ENCODE measurements at regions not wholly inside any gene's neighbourhood (a gene's known extent, or its start where the extent isn't known, plus 50 kb on each side); places are given as distances from the start of the nearest gene placed in this dataset.
"Not testable (repeated sequence)": the region's sequence is repeated elsewhere in the genome, so short reads cannot be mapped to it uniquely, and the experiment has no call there.

GRCh38 chr20:28591680-28592079 is 2665.8 kb upstream of the DEFB115 start:
- TF ChIP-seq, protein P1, sequence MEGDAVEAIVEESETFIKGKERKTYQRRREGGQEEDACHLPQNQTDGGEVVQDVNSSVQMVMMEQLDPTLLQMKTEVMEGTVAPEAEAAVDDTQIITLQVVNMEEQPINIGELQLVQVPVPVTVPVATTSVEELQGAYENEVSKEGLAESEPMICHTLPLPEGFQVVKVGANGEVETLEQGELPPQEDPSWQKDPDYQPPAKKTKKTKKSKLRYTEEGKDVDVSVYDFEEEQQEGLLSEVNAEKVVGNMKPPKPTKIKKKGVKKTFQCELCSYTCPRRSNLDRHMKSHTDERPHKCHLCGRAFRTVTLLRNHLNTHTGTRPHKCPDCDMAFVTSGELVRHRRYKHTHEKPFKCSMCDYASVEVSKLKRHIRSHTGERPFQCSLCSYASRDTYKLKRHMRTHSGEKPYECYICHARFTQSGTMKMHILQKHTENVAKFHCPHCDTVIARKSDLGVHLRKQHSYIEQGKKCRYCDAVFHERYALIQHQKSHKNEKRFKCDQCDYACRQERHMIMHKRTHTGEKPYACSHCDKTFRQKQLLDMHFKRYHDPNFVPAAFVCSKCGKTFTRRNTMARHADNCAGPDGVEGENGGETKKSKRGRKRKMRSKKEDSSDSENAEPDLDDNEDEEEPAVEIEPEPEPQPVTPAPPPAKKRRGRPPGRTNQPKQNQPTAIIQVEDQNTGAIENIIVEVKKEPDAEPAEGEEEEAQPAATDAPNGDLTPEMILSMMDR (IDR thresholded peaks at IDR 0.05), result not testable (repeated sequence)
- TF ChIP-seq ZFX (IDR thresholded peaks at IDR 0.05; ENCODE audit: borderline replicate concordance), result not testable (repeated sequence)
